ENCODE measurements at regions not wholly inside any gene's neighbourhood (a gene's known extent, or its start where the extent isn't known, plus 50 kb on each side); places are given as distances from the start of the nearest gene placed in this dataset.
"Not testable (repeated sequence)": the region's sequence is repeated elsewhere in the genome, so short reads cannot be mapped to it uniquely, and the experiment has no call there.

DNA sequence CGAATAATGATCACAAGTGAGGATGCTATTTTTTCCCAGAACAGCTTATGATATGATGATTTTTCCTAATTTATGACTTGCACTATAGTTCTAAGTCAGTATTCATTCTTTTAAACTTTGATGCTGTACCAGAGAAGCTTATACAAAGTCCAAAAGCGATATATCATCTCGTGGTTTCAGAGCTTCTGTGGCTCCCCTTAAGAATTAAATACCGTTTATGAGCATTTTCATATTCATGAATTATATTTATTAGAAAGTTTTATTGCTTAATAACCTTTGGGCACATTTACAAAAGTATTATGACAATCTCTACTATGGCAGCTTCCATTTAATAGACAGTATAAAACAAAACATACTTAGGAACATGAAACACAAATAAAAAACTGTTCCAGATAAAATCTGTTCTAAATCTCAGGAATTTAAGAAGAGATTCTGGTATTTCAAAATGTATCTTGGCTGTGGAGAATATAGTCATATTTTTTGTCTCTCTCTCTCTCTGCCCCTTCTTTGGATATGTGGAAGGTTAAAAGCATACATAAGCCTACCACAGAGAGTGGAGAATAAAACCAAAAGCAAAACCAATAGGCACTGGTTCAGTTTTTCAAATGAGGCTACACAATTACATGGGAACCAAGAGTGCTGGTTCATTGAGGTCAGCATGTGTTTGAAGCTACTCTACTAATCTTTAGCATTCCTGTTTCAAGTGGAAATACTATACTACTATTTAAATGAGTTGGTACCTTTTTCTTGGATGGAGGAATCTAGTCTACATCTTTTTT, 884.5 kb upstream of the GJE1 start:
- peak; percentile 46 for DNase-seq

DNA sequence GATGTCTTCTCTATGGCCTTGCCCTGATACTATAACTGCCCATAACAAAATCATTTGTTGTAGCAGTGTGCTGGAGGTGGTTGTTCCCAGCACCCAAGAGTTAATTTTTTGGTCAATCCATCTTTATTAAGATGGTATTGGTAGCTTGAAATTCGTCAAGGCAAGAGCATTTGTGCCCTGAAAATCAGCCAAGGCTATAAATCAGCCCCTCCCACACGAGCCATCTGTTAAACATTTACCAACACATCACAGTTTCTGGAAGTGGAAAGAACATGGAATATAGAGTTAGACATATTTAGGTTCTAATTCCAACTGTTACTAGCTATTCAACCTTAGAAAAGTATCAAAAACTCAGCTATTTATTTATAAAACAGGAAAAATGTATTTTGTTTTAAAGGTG, 888.4 kb upstream of the GJE1 start:
- no peak for DNase-seq

DNA sequence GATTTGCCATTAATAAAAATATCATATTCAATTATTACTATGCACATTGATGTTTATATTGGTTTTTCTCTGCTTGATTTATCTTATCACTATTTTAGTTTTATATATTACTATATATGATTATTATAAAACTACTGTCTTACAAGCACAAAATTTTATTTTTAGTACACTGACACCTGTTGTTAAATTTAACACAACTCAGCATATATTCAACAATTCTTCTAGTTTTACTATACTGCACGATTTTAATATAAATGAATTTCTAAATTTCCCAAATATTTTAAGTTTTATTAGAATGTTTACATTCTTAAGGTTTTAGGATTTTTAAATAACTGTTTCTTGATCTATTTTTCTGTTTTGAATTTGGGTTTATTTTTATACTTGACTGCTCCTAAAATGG, 889.8 kb upstream of the GJE1 start:
- no peak for DNase-seq

DNA sequence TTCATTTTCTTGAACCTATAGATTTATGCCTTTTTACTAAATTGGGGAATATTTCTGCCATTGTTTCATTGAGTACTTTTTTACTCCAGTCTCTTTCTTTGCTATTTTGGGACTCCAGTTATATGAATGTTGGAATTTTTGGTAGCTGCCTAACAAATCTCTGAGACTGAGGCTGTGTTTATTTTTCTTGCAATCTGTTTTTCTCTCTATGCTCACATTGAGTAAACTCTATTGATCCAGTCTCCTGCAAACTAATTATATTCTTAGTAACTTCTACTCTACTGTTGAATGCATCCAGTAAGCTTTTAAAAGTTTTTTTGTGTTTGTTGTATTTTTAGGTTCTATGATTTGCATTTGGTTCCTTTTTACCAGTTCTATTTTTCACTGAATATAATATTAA, 903.4 kb upstream of the GJE1 start:
- no peak for DNase-seq

DNA sequence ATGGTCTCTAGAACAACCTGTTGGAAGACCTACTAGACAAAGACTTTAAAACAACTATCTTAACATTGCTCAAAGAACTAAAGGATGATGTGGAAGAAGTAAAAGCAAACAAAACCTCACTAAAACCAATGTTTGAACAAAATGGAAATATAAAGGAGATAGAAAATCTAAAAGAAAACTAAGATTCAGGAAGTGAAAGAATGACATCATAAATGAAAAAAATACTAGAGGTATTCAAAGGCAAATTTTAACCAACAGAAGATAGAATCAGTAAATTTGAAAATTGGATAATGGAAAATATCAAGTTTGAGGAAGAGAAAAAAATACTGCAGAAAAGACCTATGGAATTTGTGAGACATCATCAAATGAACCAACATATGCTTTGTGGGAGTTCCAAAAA, 914.1 kb upstream of the GJE1 start:
- DNase-seq, result no peak

DNA sequence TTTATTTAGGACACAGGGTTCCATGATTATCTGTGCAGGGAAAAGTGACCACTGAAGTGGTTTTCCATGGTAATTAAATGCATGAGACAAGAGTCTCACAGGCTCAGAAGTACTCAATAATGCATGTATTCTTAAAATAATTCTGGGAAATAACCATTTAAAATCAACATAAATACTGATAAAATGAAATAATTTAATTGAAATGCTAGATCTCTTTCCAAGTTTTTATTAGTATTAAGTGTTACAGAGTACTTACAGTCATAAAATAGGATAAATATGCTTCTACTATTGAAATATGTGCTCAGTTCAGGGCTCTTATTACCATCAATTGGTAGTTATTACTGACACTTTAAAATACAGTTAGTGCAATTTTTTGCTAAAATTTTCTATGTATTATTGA, 916.0 kb upstream of the GJE1 start:
- no peak for DNase-seq

DNA sequence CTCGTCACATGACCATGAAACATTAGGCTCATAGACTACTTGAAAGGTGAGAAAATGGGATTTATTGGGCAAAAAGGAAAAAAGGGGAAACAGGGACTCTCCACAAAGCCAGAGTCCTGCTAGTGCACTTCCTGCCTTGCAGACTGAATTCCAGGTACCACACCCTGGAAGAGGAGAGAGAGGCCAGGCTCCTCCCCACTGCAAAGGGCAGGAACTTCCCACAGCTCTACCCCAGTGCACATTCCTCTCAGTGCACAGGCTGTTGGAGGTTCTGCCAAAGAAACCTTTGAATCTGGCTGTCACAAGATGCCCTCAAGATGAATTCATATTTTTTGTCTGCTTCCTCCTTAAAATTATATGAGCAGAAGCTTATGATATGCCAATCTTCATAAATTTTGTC, 920.4 kb upstream of the GJE1 start:
- no peak for DNase-seq

DNA sequence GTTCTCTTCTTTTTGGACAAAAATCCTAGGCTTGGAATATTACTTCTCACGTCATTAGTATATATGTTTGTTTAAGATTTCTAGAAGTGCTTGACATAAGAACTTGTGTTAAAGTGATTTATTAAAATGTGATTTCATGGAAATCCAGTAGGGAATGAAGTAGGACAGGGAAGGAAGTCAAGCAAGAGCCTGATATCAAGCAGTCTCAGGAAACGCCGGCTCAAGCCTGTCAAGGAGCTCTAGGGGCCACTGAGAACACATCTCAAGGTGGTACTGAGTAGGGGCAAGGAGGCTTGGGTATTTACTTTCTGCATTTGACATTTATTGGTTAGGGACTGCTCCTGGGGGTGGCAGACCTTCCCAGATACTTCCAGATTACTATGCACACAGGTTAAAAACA, 920.9 kb upstream of the GJE1 start:
- DNase-seq, result no peak

DNA sequence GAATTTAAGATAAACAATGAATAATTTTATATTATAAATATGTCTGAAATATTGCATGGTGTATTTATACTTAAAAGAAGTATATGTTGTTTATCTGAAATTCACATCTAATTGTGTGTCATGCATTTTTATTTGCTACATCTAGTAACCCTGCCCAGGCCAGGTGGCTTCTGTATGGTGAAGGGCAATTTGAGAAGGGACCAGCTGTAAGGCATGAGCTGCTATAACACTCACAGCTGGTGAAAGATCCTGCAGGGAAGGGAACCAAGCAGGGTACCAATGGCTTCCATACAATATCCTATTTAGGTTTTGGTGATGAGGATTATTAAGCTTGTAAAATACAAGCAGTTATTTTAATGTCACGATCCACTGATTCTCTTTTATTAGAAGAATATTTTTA, 921.8 kb upstream of the GJE1 start:
- DNase-seq, result no peak

DNA sequence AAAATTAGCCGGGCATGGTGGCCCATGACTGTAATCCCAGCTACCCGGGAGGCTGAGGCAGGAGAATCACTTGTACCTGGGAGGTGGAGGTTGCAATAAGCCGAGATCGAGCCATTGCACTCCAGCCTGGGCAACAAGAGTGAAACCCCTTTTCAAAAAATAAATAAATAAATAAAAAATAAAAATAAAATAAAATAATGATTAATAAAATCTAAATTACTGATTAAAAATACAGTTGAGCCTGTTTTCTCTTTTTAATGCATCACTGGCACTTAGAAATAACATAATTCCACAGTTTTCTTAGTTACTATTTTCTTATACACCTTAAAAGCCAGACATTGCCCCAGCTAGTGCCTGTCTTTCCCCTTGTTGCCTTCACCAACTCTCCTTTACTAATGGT, 922.8 kb upstream of the GJE1 start:
- no peak for DNase-seq

DNA sequence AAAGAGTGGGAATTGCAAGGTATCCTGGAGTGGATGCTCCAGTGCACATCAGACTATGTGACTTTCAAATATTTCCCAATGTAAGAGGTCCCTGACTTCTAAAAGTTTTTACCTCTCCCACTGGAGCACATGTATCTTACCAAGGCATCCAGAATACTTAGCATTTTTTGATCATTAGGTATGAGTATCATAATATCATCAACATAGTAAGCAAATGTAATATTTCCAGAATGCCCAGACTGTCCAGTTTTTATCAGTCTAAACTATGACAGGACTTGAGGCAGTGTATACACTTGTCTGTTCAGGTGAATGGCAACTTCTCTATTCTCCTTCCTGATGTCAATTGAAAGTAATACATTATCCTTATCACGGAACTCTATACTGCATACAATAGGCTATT, 924.6 kb upstream of the GJE1 start:
- DNase-seq, result no peak

DNA sequence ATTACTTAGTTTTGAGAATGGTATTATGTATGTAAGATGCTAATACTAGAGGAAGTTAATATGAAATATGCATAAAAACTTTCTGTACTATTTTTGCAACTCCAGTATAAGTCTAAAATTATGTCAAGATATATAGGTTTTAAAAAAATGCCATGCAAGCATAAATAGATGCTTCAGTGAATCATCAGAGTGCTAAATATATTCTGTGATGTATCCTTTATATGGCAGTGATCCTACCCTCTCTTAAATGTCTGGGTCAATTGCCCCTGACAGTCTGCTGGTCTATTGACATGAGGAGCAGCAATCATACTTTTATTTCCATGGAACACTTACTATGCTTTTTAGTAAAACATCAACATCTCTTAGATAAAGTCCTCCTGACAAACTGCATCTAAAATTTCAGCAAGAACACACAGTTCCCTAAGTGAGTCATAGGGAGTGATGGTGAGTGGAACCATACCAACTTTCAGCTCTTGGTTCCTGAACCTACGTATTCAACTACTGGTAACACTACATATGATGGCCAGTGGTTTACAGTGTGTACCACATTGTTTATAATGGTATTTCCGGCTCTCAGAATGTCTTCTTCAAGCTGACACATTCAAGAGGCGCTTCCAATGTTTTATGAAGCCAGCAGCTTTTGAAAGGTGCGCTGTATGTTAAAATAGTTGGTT, 928.7 kb upstream of the GJE1 start:
- DNase-seq, result no peak

DNA sequence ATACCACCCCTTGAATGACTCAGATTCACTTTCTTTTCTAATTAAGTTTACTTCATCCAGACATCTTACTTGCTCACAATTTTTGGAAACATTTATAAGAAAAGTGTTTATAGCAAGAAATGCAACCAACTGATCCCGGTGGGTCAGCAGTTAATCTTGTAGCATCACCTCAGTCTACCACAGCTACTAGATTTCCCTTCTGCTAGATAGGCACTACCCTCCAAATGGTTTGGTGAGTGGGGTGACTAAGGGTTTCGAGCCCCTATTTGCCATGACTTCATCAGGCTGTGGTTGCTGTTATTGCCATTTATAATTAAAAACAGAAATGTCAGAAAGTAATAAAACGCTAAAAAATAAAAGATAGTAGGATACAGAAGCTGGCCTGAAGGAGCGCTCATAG, 930.1 kb upstream of the GJE1 start:
- DNase-seq, result no peak

DNA sequence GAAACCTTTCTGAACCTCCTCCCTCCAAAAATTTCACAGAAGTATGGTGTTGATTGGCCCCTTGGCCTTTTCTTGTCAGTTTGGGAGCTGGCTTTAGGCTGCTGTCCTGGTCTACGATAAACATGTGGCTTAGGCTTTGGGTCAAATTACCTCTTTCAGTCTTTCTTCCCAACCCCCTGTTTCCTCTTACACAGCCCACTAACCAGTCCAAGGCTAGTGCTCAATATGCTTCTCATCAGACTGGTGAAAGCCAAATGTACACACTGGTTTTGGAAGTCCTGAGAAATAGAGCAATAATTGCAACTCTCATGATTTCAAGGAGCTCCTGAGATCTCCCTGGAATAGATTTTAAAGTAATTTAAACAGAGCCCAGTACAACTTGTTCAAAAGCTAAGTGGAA, 933.7 kb upstream of the GJE1 start:
- DNase-seq, result no peak

DNA sequence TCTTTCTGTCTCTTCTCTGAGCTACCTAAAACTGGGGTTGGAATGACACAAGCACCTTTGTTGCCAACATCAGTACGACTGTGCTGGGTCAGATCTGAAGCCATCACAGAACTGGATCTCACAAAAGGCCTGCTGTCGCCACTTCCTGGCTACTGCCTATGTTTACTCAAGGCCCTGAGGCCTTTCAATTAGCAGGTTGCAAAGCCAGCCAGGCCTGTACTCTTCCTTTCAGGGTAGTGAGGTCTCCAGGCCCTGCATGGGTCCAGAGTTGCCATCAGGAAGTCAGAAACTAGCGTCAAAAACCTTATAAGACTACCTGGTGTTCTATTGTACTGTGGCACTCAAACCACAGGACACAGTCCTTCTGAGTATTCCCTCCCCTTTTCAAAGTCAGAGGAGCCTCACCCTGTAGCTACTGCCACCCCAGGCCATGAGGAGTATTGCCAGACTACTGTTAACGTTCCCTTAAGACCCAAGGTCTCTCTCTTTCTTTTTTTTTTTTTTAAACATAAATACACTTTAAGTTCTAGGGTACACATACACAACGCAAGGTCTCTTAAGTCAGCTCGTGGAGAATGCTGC, 937.4 kb upstream of the GJE1 start:
- no peak for DNase-seq

DNA sequence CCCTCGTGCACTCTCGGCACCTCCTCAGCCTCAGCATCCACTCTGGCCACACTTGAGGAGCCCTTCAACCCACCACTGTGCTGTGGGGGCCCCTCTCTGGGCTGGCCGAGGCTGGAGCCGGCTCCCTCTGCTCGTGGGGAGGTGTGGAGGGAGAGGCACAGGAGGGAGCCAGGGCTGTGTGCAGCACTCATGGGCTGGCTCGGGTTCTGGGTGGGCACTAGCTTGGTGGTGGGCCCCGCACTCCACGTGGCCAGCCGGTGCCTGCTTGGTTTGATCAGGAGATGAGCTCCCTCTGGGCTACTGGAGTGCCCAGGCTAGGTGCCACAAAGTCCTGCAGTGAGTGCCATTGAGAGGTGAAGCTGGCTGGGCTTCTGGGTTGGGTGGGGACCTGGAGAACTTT, 949.4 kb upstream of the GJE1 start:
- no peak for DNase-seq

DNA sequence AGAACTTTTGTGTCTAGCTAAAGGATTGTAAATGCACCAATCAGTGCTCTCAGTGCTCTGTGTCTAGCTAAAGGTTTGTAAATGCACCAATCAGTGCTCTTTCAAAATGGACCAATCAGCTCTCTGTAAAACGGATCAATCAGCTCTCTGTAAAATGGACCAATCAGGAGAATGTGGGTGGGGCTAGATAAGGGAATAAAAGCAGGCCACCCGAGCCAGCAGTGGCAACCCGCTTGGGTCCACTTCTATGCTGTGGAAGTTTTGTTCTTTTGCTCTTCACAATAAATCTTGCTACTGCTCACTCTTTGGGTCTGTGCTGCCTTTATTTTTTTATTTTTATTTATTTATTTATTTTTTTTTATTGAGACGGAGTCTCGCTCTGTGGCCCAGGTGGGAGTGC, 957.3 kb upstream of the GJE1 start:
- DNase-seq, result not testable (repeated sequence)

DNA sequence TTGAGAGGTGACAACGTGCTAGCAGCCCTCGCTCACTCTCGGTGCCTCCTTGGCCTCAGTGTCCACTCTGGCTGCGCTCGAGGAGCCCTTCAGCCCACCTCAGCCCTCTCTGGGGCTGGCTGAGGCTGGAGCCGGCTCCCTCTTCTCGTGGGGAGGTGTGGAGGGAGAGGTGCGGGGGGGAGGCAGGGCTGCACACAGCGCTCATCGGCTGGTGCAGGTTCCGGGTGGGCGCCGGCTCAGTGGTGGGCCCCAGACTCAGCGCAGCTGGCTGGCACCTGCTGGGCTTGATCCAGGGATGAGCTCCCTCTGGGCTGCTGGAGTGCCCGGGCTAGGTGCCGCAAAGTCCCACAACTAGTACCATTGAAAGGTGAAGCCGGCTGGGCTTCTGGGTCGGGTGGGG, 957.8 kb upstream of the GJE1 start:
- no peak for DNase-seq

DNA sequence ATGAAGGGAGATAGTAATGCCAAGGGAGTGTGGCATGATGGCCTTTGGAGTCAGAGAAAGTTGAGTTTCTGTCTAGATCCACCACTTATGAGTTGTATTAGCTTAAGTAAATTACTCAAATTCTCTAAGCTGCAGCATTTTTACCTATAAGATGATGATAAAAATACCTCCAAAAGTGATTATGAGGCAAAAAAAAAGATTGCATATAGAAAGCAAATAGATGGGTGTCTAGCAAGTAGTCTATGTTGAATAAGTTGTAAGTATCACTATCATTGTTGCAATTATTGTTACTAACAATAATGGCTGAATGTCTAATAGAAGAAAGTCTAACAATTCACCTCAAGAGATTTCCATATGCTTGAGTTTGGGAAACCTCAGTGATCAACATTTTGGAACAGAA, 959.2 kb upstream of the GJE1 start:
- DNase-seq, result no peak

DNA sequence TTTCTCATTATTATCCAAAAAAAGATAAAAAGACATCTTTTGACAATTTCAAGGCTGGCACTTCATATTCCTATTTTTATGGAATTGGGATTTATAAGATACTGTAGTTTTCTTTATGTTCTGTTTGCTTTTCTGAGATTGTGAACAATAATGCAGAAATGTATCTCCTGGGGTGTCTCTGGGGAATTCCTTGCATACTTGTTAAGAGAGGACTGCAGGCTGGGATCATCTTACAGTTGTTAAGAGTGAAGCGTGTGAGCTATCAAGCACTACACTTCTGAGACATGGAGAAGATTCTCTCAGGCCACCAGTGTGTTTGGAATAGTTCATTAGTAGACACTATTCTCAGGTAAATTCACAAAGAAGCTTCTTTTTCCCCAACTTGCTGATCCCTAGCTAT, 963.3 kb upstream of the GJE1 start:
- DNase-seq, result no peak

DNA sequence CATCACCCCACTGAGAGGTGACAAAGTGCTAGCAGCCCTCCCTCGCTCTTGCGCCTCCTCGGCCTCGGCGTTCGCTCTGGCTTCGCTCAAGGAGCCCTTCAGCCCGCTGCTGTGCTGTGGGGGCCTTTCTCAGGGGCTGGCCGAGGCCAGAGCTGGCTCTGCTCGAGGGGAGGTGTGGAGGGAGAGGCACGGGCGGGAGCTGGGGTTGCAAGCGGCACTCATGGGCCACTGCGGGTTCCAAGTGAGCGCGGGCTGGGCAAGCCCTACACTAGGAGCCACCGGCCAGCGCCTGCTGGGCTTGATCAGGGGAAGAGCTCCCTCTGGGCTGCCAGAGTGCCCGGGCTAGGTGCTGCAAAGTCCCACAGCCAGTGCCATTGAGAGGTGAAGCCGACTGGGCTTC, 964.8 kb upstream of the GJE1 start:
- DNase-seq, result no peak

DNA sequence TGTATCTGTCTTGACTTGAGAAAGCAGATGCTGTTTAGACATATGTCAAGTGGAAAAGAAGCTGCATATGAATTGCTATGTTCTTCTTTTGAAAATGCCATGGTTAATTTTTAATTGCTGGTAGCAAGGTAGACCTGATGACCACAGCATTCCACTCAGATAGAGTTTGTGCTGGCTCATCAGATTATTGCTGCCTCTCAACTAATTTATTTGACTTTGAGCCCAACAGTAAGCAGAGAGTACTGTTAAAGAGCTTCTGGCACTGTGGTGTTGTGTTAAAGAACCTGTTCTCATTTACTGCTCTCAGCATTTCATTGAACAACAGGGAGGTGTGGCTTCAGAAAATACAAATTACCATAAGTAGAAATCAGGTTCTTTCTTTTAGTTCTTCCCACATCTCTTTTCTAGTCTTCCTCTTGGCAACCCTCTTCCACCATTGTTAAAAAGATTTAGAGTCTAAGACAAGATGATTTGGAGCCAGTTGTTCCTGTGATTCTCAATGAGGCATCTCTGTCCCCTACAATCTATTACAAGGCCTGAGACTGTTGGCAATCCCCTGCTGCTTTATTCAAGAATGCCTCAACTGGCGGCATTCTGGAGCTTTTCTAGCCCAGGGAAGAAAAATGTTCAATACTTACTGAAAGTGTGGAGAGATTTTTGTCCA, 967.6 kb upstream of the GJE1 start:
- DNase-seq, result no peak
